HCT116 (cell line): ENCODE measurements at regions not wholly inside any gene's neighbourhood (a gene's known extent, or its start where the extent isn't known, plus 50 kb on each side); places are given as distances from the start of the nearest gene placed in this dataset.
A peak's percentile ranks its signal among the peaks of the same experiment; 100 is the strongest.

Experiments
- ATAC-seq: fragments of 200-7000 bp; cut with Tn5 transposase; 2 replicates; pipeline ENCODE4 v1.9.1; 2020; ENCODE audit warnings: mild to moderate bottlenecking, moderate library complexity
- BruUV-seq: library from RNA; stranded (reverse); fragments of 400-500 nt; replicated peaks from 2 replicates; lab custom pipeline; 2021; lab: Mats Ljungman, UMichigan
- CTCF ChIA-PET: fragments of 300-600 bp; sonication (Branson Sonifier 250); formaldehyde crosslinking; loops from one replicate; lab custom pipeline; 2021; ENCODE audit warnings: antibody characterized with exemption; lab: Charles Lee
- POLR2A ChIA-PET: fragments of 300-600, 350-600 bp; sonication (Branson Sonifier 250); formaldehyde crosslinking; loops from one replicate; lab custom pipeline; 2021; ENCODE audit warnings: antibody characterized with exemption; lab: Charles Lee
- RAD21 ChIA-PET, 2 experiments: fragments of 300-600 bp; sonication (Branson Sonifier 250); formaldehyde crosslinking; loops; one replicate each; lab custom pipeline; 2023; ENCODE audit warnings: low total read pairs in 2 of 2; ENCODE audit not compliant: uncharacterized antibody in 2 of 2, unreplicated experiment in 2 of 2, low non-redundant PET in 1 of 2; lab: Charles Lee
- DNase-seq: peaks from one replicate; pipeline ENCODE4 v3.0.0-alpha.2; 2010; ENCODE audit warnings: low read depth, low spot score
- H2AFZ ChIP-seq: fragments of 200-600 bp; shearing (Covaris generic), sonication (generic); 2 replicates; pipeline ENCODE4 v1.6.1; 2017; ENCODE audit warnings: low read depth, mixed run types, mixed read lengths, antibody characterized with exemption, low read length; ENCODE audit not compliant: poor library complexity, severe bottlenecking
- H3K27ac ChIP-seq: 2 replicates; pipeline ENCODE4 v1.5.1; 2012; ENCODE audit warnings: low read depth, low read length
- H3K27me3 ChIP-seq: fragments of 200-600 bp; sonication (generic); 2 replicates; pipeline ENCODE4 v1.6.1; 2016; ENCODE audit warnings: mixed run types, low read length, mixed read lengths; ENCODE audit not compliant: insufficient read depth
- H3K36me3 ChIP-seq, 2 experiments: fragments of 200-500 bp in 1 of 2; fragments of 200-600 bp in 1 of 2; sonication (Bioruptor generic) in 1 of 2; sonication (generic) in 1 of 2; 2 replicates each; pipeline versions ENCODE4 v1.5.1 to v1.6.1; 2014 to 2016; ENCODE audit warnings: low read length in 2 of 2, inconsistent platforms in 1 of 2, mixed read lengths in 1 of 2, mixed run types in 1 of 2; ENCODE audit not compliant: insufficient read depth in 2 of 2, control insufficient read depth in 1 of 2
- H3K4me1 ChIP-seq, 2 experiments: fragments of 200-600 bp in 1 of 2; sonication (generic) in 1 of 2; 2 replicates each; pipeline versions ENCODE4 v1.5.1 to v1.6.1; 2012 to 2017; ENCODE audit warnings: low read length in 2 of 2, inconsistent platforms in 1 of 2, mild to moderate bottlenecking in 1 of 2, mixed read lengths in 1 of 2, mixed run types in 1 of 2, moderate library complexity in 1 of 2; ENCODE audit not compliant: insufficient read depth in 2 of 2, control insufficient read depth in 1 of 2
- H3K4me2 ChIP-seq: fragments of 200-600 bp; sonication (generic); 2 replicates; pipeline ENCODE4 v1.6.1; 2017; ENCODE audit warnings: mixed run types, low read length, mixed read lengths
- H3K4me3 ChIP-seq, 2 experiments: fragments of 200-600 bp in 1 of 2; sonication (generic) in 1 of 2; replicated peaks in 1 of 2; 2 replicates each; pipeline ENCODE4 v1.5.1; 2011 to 2016; ENCODE audit warnings: low read length in 2 of 2, control low read depth in 1 of 2, low read depth in 1 of 2, mild to moderate bottlenecking in 1 of 2, mixed read lengths in 1 of 2, mixed run types in 1 of 2
- H3K79me2 ChIP-seq: fragments of 200-600 bp; sonication (generic); 2 replicates; pipeline ENCODE4 v1.6.1; 2017; ENCODE audit warnings: mild to moderate bottlenecking, mixed run types, low read length, moderate library complexity, mixed read lengths; ENCODE audit not compliant: insufficient read depth
- H3K9ac ChIP-seq: fragments of 200-600 bp; sonication (generic); 2 replicates; pipeline ENCODE4 v1.6.1; 2016; ENCODE audit warnings: low read length, mixed read lengths
- H3K9me2 ChIP-seq: fragments of 200-600 bp; sonication (generic), shearing (Covaris generic); 2 replicates; pipeline ENCODE4 v1.6.1; 2017; ENCODE audit warnings: mixed run types, mild to moderate bottlenecking, moderate library complexity; ENCODE audit not compliant: insufficient read depth
- H3K9me3 ChIP-seq, 2 experiments: fragments of 200-500 bp in 1 of 2; fragments of 200-600 bp in 1 of 2; sonication (Bioruptor generic) in 1 of 2; sonication (generic) in 1 of 2; 2 replicates each; pipeline ENCODE4 v1.6.1; 2014 to 2017; ENCODE audit warnings: low read length in 2 of 2, mixed read lengths in 2 of 2, inconsistent platforms in 1 of 2, low read depth in 1 of 2, mild to moderate bottlenecking in 1 of 2, mixed run types in 1 of 2, moderate library complexity in 1 of 2; ENCODE audit not compliant: control insufficient read depth in 1 of 2, insufficient read depth in 1 of 2
- H4K20me1 ChIP-seq: fragments of 200-600 bp; sonication (generic), shearing (Covaris generic); 2 replicates; pipeline ENCODE4 v1.6.1; 2017; ENCODE audit warnings: mixed run types, mild to moderate bottlenecking, moderate library complexity; ENCODE audit not compliant: insufficient read depth
- CEBPB ChIP-seq: IDR thresholded peaks from 2 replicates; pipeline ENCODE4 v1.6.1; 2012; ENCODE audit warnings: low read depth
- CTCF ChIP-seq, 3 experiments: fragments of 200-600 bp in 1 of 3; sonication (generic) in 1 of 3; IDR thresholded peaks in 2 of 3; conservative IDR thresholded peaks in 1 of 3; 2 replicates each; pipeline ENCODE4 v1.5.1; 2012 to 2017; ENCODE audit warnings: low read depth in 2 of 3, low read length in 2 of 3, antibody characterized with exemption in 1 of 3, borderline replicate concordance in 1 of 3, control low read depth in 1 of 3, mild to moderate bottlenecking in 1 of 3, mixed read lengths in 1 of 3, mixed run types in 1 of 3, moderate library complexity in 1 of 3; ENCODE audit not compliant: insufficient read depth in 1 of 3
- EGR1 ChIP-seq: IDR thresholded peaks from 2 replicates; pipeline ENCODE4 v1.6.1; 2012; ENCODE audit warnings: low read depth
- ELF1 ChIP-seq: IDR thresholded peaks from 2 replicates; pipeline ENCODE4 v1.6.1; 2012; ENCODE audit warnings: low read depth, borderline replicate concordance
- RAD21 ChIP-seq: IDR thresholded peaks from 2 replicates; pipeline ENCODE4 v1.6.1; 2012; ENCODE audit warnings: low read depth, mild to moderate bottlenecking
- SIN3A ChIP-seq: IDR thresholded peaks from 2 replicates; pipeline ENCODE4 v1.6.1; 2012; ENCODE audit warnings: low read depth
- SRF ChIP-seq: IDR thresholded peaks from 2 replicates; pipeline ENCODE4 v1.6.1; 2012; ENCODE audit warnings: low read depth
- ZBTB33 ChIP-seq: IDR thresholded peaks from 2 replicates; pipeline ENCODE4 v1.6.1; 2011; ENCODE audit warnings: mild to moderate bottlenecking, low read length, moderate library complexity; ENCODE audit not compliant: insufficient replicate concordance; ENCODE audit errors: extremely low read depth
- intact Hi-C: fragments of 100-400 bp; cut with micrococcal nuclease; formaldehyde crosslinking; loops from 2 replicates; pipeline ENCODE4 v1.10.0; 2022

GRCh38 chr3:63724987-63725386, 72.5 kb downstream of the SNTN start:
- TF ChIP-seq RAD21 (no peak), ELF1 (no peak), CTCF (IDR thresholded peaks at IDR 0.05 in 2 of 3, conservative IDR thresholded peaks at IDR 0.05 in 1 of 3; ENCODE audit: borderline replicate concordance in 1 of 3, insufficient read depth in 1 of 3, low read depth in 2 of 3, low read length in 2 of 3) (no peak), SIN3A (no peak), EGR1 (no peak), CEBPB (no peak), SRF (no peak), ZBTB33 (no peak)
- CTCF ChIA-PET = no interaction called here
- no peaks in the 10 kb centered on the region for H3K9me2 ChIP-seq
- intact Hi-C loops = no loop called here
- peak overlapping the region; percentile 29; the same call in 1 of the 2 replicates for H3K4me2 ChIP-seq
- H3K9ac ChIP-seq = no peak overlapping the region
- H3K4me3 ChIP-seq = no peak overlapping the region
- no peaks in the 10 kb centered on the region for H3K36me3 ChIP-seq
- no peaks in the 10 kb centered on the region for H4K20me1 ChIP-seq
- RAD21 ChIA-PET = no interaction called here
- H3K79me2 ChIP-seq = no peaks in the 10 kb centered on the region
- no peak overlapping the region for H3K27ac ChIP-seq
- ATAC-seq = peak; percentile 49; the same call in 1 of the 2 replicates
- no TSS peak for BruUV-seq
- H3K4me1 ChIP-seq = peaks cover 0 to 7% of the 10 kb centered on the region in 2 experiments; a peak in 2 of 4 replicates
- H3K27me3 ChIP-seq = no peaks in the 10 kb centered on the region
- no peaks in the 10 kb centered on the region for H3K9me3 ChIP-seq
- DNase-seq = no peak
- no peak overlapping the region for H2AFZ ChIP-seq
- POLR2A ChIA-PET = no interaction called here
